OCI-LY1 (cell line): ENCODE measurements at regions not wholly inside any gene's neighbourhood (a gene's known extent, or its start where the extent isn't known, plus 50 kb on each side); places are given as distances from the start of the nearest gene placed in this dataset.

Experiments used
- CTCF ChIP-seq: fragments of 200-600 bp; sonication (generic), shearing (Covaris generic); IDR thresholded peaks from 2 replicates; pipeline ENCODE4 v1.5.1; 2017; ENCODE audit warnings: mild to moderate bottlenecking, antibody characterized with exemption, low read length, moderate library complexity, mixed read lengths
- EZH2 ChIP-seq: fragments of 200-600 bp; sonication (generic), shearing (Covaris generic); IDR thresholded peaks from 2 replicates; pipeline ENCODE4 v1.8.0; 2017; ENCODE audit warnings: borderline replicate concordance, mixed run types, mild to moderate bottlenecking, antibody characterized with exemption, low read length, moderate library complexity, mixed read lengths

DNA sequence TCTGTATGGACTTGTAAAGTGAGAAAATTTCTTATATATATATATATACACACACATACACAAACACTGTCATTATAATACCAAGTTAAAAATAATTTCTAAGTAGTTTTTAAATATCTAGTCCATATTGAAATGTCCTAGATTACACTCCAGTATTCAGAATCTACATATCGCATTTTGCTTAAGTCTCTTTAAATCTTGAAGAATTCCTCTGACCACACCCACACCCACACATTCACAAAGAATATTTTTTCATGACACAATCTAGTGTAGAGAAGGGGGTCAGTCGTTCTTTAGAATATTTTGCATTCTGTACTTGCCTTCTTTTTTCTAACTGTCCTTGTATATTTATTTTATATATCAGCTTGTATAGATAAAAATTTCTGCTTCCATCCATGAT is 509.7 kb downstream of the CCDC85A start:
- TF ChIP-seq CTCF, result no peak
- TF ChIP-seq EZH2, result no peak
